Smooth muscle cell (in vitro differentiated cells): ENCODE measurements at regions not wholly inside any gene's neighbourhood (a gene's known extent, or its start where the extent isn't known, plus 50 kb on each side); places are given as distances from the start of the nearest gene placed in this dataset.

Source experiments
- DNase-seq: peaks from one replicate; lab custom pipeline; 2025; ENCODE audit not compliant: unreplicated experiment; lab: John Stamatoyannopoulos, UW
- H2AFZ ChIP-seq: fragments of 200-600 bp; sonication (generic); 2 replicates; pipeline ENCODE4 v1.6.0; 2016; ENCODE audit warnings: antibody characterized with exemption, low read depth, mild to moderate bottlenecking
- H3F3A ChIP-seq: fragments of 200-600 bp; sonication (generic); 2 replicates; pipeline ENCODE4 v1.6.0; 2017; ENCODE audit warnings: antibody characterized with exemption, low read depth
- H3K27ac ChIP-seq: fragments of 200-600 bp; sonication (generic); 2 replicates; pipeline ENCODE4 v1.5.1; 2016; ENCODE audit warnings: low read depth, mild to moderate bottlenecking
- H3K27me3 ChIP-seq: fragments of 200-600 bp; sonication (generic); 2 replicates; pipeline ENCODE4 v1.6.1; 2016; ENCODE audit warnings: low read depth, mild to moderate bottlenecking
- H3K36me3 ChIP-seq: fragments of 200-600 bp; sonication (generic); 2 replicates; pipeline ENCODE4 v1.5.1; 2016; ENCODE audit warnings: low read depth
- H3K4me1 ChIP-seq: fragments of 200-600 bp; sonication (generic); 2 replicates; pipeline ENCODE4 v1.5.1; 2016; ENCODE audit warnings: low read depth
- H3K4me2 ChIP-seq: fragments of 200-600 bp; sonication (generic); 2 replicates; pipeline ENCODE4 v1.6.0; 2016; ENCODE audit warnings: mild to moderate bottlenecking
- H3K4me3 ChIP-seq: fragments of 200-600 bp; sonication (generic); 2 replicates; pipeline ENCODE4 v1.5.1; 2016; ENCODE audit warnings: mild to moderate bottlenecking
- H3K79me2 ChIP-seq: fragments of 200-600 bp; sonication (generic); 2 replicates; pipeline ENCODE4 v1.6.0; 2016; ENCODE audit warnings: low read depth, mild to moderate bottlenecking
- H3K9ac ChIP-seq: fragments of 200-600 bp; sonication (generic); 2 replicates; pipeline ENCODE4 v1.6.0; 2016; ENCODE audit warnings: low read depth
- H3K9me3 ChIP-seq: fragments of 200-600 bp; sonication (generic); replicated peaks from 2 replicates; pipeline ENCODE4 v1.5.1; 2016; ENCODE audit warnings: low read depth
- H4K20me1 ChIP-seq: fragments of 200-600 bp; sonication (generic); 2 replicates; pipeline ENCODE4 v1.6.0; 2016; ENCODE audit warnings: low read depth
- CTCF ChIP-seq: fragments of 200-600 bp; sonication (generic); IDR thresholded peaks from 2 replicates; pipeline ENCODE4 v1.5.1; 2017; ENCODE audit warnings: borderline replicate concordance, mild to moderate bottlenecking, antibody characterized with exemption; ENCODE audit not compliant: insufficient read depth, poor library complexity, severe bottlenecking
- WGBS: methylation state at CpG from one replicate; pipeline ENCODE4 v1.1.7; 2016; ENCODE audit warnings: low lambda C conversion rate; 5-methylcytosine and 5-hydroxymethylcytosine counted together

- WGBS = 74% methylated on average over 3 of the region's 3 CpGs
- no peaks in the 10 kb centered on the region for H4K20me1 ChIP-seq
- no peaks in the 10 kb centered on the region for H3K9me3 ChIP-seq
- no peak overlapping the region for H3K27ac ChIP-seq
- H3K36me3 ChIP-seq = no peaks in the 10 kb centered on the region
- no peak for TF ChIP-seq CTCF
- no peak overlapping the region for H3K4me3 ChIP-seq
- H3K4me2 ChIP-seq = no peak overlapping the region
- H3K27me3 ChIP-seq = no peaks in the 10 kb centered on the region
- no peak for DNase-seq
- no peak overlapping the region for H3K9ac ChIP-seq
- no peaks in the 10 kb centered on the region for H3K4me1 ChIP-seq
- no peak overlapping the region for H2AFZ ChIP-seq
- H3F3A ChIP-seq = no peaks in the 10 kb centered on the region
- no peaks in the 10 kb centered on the region for H3K79me2 ChIP-seq
These were observed 165.4 kb upstream of the TMEM260 start for GRCh38 chr14:56414236-56414635.

- no peaks in the 10 kb centered on the region for H3K4me1 ChIP-seq
- no peaks in the 10 kb centered on the region for H3K27me3 ChIP-seq
- H3K36me3 ChIP-seq = no peaks in the 10 kb centered on the region
- no peaks in the 10 kb centered on the region for H3K9me3 ChIP-seq
- no peak overlapping the region for H3K4me3 ChIP-seq
- DNase-seq = no peak
- H2AFZ ChIP-seq = no peak overlapping the region
- 96% methylated on average over 9 of the region's 9 CpGs for WGBS
- H3K4me2 ChIP-seq = no peak overlapping the region
- H4K20me1 ChIP-seq = no peaks in the 10 kb centered on the region
- H3K27ac ChIP-seq = no peak overlapping the region
- no peaks in the 10 kb centered on the region for H3F3A ChIP-seq
- H3K9ac ChIP-seq = no peak overlapping the region
- no peak for TF ChIP-seq CTCF
- no peaks in the 10 kb centered on the region for H3K79me2 ChIP-seq
These were observed 163.4 kb upstream of the TMEM260 start for GRCh38 chr14:56416213-56416612.

- 93% methylated on average over 1 of the region's 1 CpG for WGBS
- Histone ChIP-seq H3K36me3 (no peaks in the 10 kb centered on the region), H3K27ac (no peak overlapping the region), H3F3A (no peaks in the 10 kb centered on the region), H3K4me1 (no peaks in the 10 kb centered on the region), H3K79me2 (no peaks in the 10 kb centered on the region), H4K20me1 (no peaks in the 10 kb centered on the region), H3K9ac (no peak overlapping the region), H3K4me2 (no peak overlapping the region), H3K9me3 (no peaks in the 10 kb centered on the region), H3K4me3 (no peak overlapping the region), H2AFZ (no peak overlapping the region), H3K27me3 (no peaks in the 10 kb centered on the region)
- DNase-seq = no peak
- TF ChIP-seq CTCF = no peak
These were observed 162.4 kb upstream of the TMEM260 start for GRCh38 chr14:56417173-56417572.

GRCh38 chr14:56419750-56420149 lies 159.8 kb upstream of the TMEM260 start:
- WGBS = 100% methylated on average over 1 of the region's 1 CpG
- Histone ChIP-seq H3K27me3 (no peaks in the 10 kb centered on the region), H3K4me2 (no peak overlapping the region), H3K4me3 (no peak overlapping the region), H3K4me1 (peaks cover 9% of the 10 kb centered on the region), H3K9me3 (no peaks in the 10 kb centered on the region), H3K79me2 (no peaks in the 10 kb centered on the region), H2AFZ (no peak overlapping the region), H3K27ac (no peak overlapping the region), H3K9ac (no peak overlapping the region), H3F3A (peaks cover 8% of the 10 kb centered on the region), H3K36me3 (no peaks in the 10 kb centered on the region), H4K20me1 (no peaks in the 10 kb centered on the region)
- no peak for DNase-seq
- TF ChIP-seq CTCF = no peak
